ENCODE measurements at regions not wholly inside any gene's neighbourhood (a gene's known extent, or its start where the extent isn't known, plus 50 kb on each side); places are given as distances from the start of the nearest gene placed in this dataset.

GRCh38 chr3:59149166-59149565 lies 99.3 kb upstream of the CFAP20DC start:
- TF ChIP-seq, protein P1, sequence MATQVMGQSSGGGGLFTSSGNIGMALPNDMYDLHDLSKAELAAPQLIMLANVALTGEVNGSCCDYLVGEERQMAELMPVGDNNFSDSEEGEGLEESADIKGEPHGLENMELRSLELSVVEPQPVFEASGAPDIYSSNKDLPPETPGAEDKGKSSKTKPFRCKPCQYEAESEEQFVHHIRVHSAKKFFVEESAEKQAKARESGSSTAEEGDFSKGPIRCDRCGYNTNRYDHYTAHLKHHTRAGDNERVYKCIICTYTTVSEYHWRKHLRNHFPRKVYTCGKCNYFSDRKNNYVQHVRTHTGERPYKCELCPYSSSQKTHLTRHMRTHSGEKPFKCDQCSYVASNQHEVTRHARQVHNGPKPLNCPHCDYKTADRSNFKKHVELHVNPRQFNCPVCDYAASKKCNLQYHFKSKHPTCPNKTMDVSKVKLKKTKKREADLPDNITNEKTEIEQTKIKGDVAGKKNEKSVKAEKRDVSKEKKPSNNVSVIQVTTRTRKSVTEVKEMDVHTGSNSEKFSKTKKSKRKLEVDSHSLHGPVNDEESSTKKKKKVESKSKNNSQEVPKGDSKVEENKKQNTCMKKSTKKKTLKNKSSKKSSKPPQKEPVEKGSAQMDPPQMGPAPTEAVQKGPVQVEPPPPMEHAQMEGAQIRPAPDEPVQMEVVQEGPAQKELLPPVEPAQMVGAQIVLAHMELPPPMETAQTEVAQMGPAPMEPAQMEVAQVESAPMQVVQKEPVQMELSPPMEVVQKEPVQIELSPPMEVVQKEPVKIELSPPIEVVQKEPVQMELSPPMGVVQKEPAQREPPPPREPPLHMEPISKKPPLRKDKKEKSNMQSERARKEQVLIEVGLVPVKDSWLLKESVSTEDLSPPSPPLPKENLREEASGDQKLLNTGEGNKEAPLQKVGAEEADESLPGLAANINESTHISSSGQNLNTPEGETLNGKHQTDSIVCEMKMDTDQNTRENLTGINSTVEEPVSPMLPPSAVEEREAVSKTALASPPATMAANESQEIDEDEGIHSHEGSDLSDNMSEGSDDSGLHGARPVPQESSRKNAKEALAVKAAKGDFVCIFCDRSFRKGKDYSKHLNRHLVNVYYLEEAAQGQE (IDR thresholded peaks at IDR 0.05; ENCODE audit: insufficient replicate concordance, low read depth): no peak
- TF ChIP-seq CTCF (IDR thresholded peaks at IDR 0.05; ENCODE audit: insufficient read depth, low read length): no peak
- Histone ChIP-seq H3K4me3 (replicated peaks; ENCODE audit: insufficient read depth, low read length) (no peak overlapping the region), H3K27ac (replicated peaks) (no peak overlapping the region), H3K27me3 (ENCODE audit: insufficient read depth, poor library complexity, severe bottlenecking) (no peaks in the 10 kb centered on the region)
- DNase-seq (ENCODE audit: low read depth in 1 of 2, low spot score in 1 of 2): no peak

DNA sequence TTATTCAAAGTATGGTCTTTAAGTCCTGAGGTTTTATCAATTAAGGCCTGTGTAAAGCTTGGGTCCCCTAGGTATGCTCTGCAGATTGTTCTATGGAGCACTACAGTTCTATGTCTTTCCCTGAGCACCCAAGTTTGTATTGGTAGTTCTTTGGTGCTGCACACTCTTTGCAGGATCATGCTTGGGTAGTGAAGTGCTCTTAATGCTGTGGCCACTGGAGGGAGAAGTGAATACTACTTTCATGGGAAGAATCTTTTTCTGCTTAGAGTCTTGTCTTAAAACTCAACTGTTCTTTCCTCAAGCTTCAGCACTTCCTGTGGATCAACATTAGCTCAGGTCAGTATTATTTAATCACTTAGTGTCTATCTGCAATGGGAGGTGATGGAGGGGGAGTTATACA lies 93.6 kb upstream of the CFAP20DC start:
- Histone ChIP-seq H3K27ac (replicated peaks) (no peak overlapping the region), H3K27me3 (ENCODE audit: insufficient read depth, poor library complexity, severe bottlenecking) (no peaks in the 10 kb centered on the region)
- DNase-seq (ENCODE audit: low read depth in 1 of 2, low spot score in 1 of 2): no peak

GRCh38 chr3:59142556-59142955 lies 92.7 kb upstream of the CFAP20DC start:
- no peaks in the 10 kb centered on the region for H3K27me3 ChIP-seq (ENCODE audit: insufficient read depth, poor library complexity, severe bottlenecking)
- no peak for TF ChIP-seq SPI1 (IDR thresholded peaks at IDR 0.05; ENCODE audit: borderline replicate concordance, low read depth)
- no peak for TF ChIP-seq GABPA (IDR thresholded peaks at IDR 0.05; ENCODE audit: low read depth)
- TF ChIP-seq, protein P1 (IDR thresholded peaks at IDR 0.05; ENCODE audit: insufficient replicate concordance, low read depth): no peak
- TF ChIP-seq CTCF (IDR thresholded peaks at IDR 0.05; ENCODE audit: insufficient read depth, low read length): no peak
- no peak for TF ChIP-seq POLR2AphosphoS5 (IDR thresholded peaks at IDR 0.05; ENCODE audit: low read depth)
- no peak for DNase-seq (ENCODE audit: low read depth in 1 of 2, low spot score in 1 of 2)
- no peak overlapping the region for H3K4me3 ChIP-seq (replicated peaks; ENCODE audit: insufficient read depth, low read length)
- no peak overlapping the region for H3K27ac ChIP-seq (replicated peaks)

More for the DNA sequence above, 93.6 kb upstream of the CFAP20DC start:
- TF ChIP-seq POLR2AphosphoS5 (IDR thresholded peaks at IDR 0.05; ENCODE audit: low read depth): no peak
- no peak for TF ChIP-seq CTCF (IDR thresholded peaks at IDR 0.05; ENCODE audit: insufficient read depth, low read length)
- TF ChIP-seq, protein P1 (IDR thresholded peaks at IDR 0.05; ENCODE audit: insufficient replicate concordance, low read depth): no peak
- no peak for TF ChIP-seq SPI1 (IDR thresholded peaks at IDR 0.05; ENCODE audit: borderline replicate concordance, low read depth)
- no peak overlapping the region for H3K4me3 ChIP-seq (replicated peaks; ENCODE audit: insufficient read depth, low read length)

Data from HL-60 (cell line).